Natural killer cell (primary cell): ENCODE measurements at regions not wholly inside any gene's neighbourhood (a gene's known extent, or its start where the extent isn't known, plus 50 kb on each side); places are given as distances from the start of the nearest gene placed in this dataset.

ENCODE experiments used
- ATAC-seq, 3 donors: fragments of 150-1000 bp in 2 of 3; fragments of 200-7000 bp in 1 of 3; cut with Tn5 transposase; 1 replicate in 1 of 3; 2 replicates in 2 of 3; pipeline ENCODE4 v1.10.0; 2021; ENCODE audit warnings: mild to moderate bottlenecking in 2 of 3, moderate library complexity in 2 of 3
- DNase-seq, 2 donors: peaks; one replicate each; pipeline versions ENCODE4 v3.0.0 to v3.0.0-alpha.2; 2013 to 2021; ENCODE audit warnings: mixed read lengths in 1 of 2
- H3K27ac ChIP-seq: one replicate; pipeline ENCODE4 v1.5.1; 2013; ENCODE audit warnings: mild to moderate bottlenecking, low read length
- H3K27me3 ChIP-seq: one replicate; pipeline ENCODE4 v1.6.1; 2013; ENCODE audit warnings: low read length; ENCODE audit not compliant: control insufficient read depth, insufficient read depth
- H3K36me3 ChIP-seq: one replicate; pipeline ENCODE4 v1.6.1; 2013; ENCODE audit warnings: low read length; ENCODE audit not compliant: control insufficient read depth, insufficient read depth
- H3K4me1 ChIP-seq: one replicate; pipeline ENCODE4 v1.6.1; 2013; ENCODE audit warnings: low read length; ENCODE audit not compliant: control insufficient read depth, insufficient read depth
- H3K4me3 ChIP-seq: one replicate; pipeline ENCODE4 v1.5.1; 2013; ENCODE audit warnings: low read length
- H3K9me3 ChIP-seq: one replicate; pipeline ENCODE4 v1.6.1; 2013; ENCODE audit warnings: low read length; ENCODE audit not compliant: control insufficient read depth, insufficient read depth
- H3K27ac Mint-ChIP-seq, 2 donors: one replicate each; pipeline ENCODE4 v1.8.0; 2022; ENCODE audit warnings: mild to moderate bottlenecking in 2 of 2, mixed read lengths in 2 of 2, moderate library complexity in 1 of 2
- H3K27me3 Mint-ChIP-seq, 2 donors: one replicate each; pipeline ENCODE4 v1.8.0; 2022; ENCODE audit warnings: low read depth in 2 of 2, mixed read lengths in 2 of 2
- H3K36me3 Mint-ChIP-seq: one replicate; pipeline ENCODE4 v1.8.0; 2022; ENCODE audit warnings: mixed read lengths
- H3K4me1 Mint-ChIP-seq, 2 donors: one replicate each; pipeline ENCODE4 v1.8.0; 2022; ENCODE audit warnings: mixed read lengths in 2 of 2
- H3K4me3 Mint-ChIP-seq: one replicate; pipeline ENCODE4 v1.8.0; 2022; ENCODE audit warnings: mild to moderate bottlenecking, moderate library complexity, mixed read lengths
- H3K9me3 Mint-ChIP-seq, 2 donors: one replicate each; pipeline ENCODE4 v1.8.0; 2022; ENCODE audit warnings: mixed read lengths in 2 of 2
- CTCF ChIP-seq: fragments of 200-600 bp; IDR thresholded peaks from one replicate; pipeline ENCODE4 v1.8.0; 2022; ENCODE audit warnings: antibody characterized with exemption
- WGBS: methylation state at CpG from one replicate; pipeline ENCODE4 v1.1.7; 2013; ENCODE audit warnings: missing lambda C conversion rate; ENCODE audit not compliant: insufficient coverage; 5-methylcytosine and 5-hydroxymethylcytosine counted together
- intact Hi-C: fragments of 100-400 bp; cut with micrococcal nuclease; formaldehyde crosslinking; loops from one replicate; pipeline ENCODE4 v1.14.2; 2022

- H3K4me1 Mint-ChIP-seq: no peaks in the 10 kb centered on the region
- H3K27me3 Mint-ChIP-seq: no peaks in the 10 kb centered on the region
- Histone ChIP-seq H3K4me3 (no peak overlapping the region), H3K27me3 (no peaks in the 10 kb centered on the region), H3K4me1 (no peaks in the 10 kb centered on the region), H3K27ac (no peak overlapping the region), H3K9me3 (no peaks in the 10 kb centered on the region), H3K36me3 (no peaks in the 10 kb centered on the region)
- no peak overlapping the region for H3K4me3 Mint-ChIP-seq
- H3K9me3 Mint-ChIP-seq: peaks cover 4% of the 10 kb centered on the region in 2 donors
- H3K36me3 Mint-ChIP-seq: no peaks in the 10 kb centered on the region
- DNase-seq (no peak), ATAC-seq (no peak)
- no peak overlapping the region for H3K27ac Mint-ChIP-seq
- TF ChIP-seq CTCF: no peak
- 64% methylated on average over 3 of the region's 4 CpGs for WGBS
- intact Hi-C loops: no loop called here
These were observed 114.3 kb upstream of the FXR1 start for GRCh38 chr3:180798197-180798596.

- intact Hi-C loops: loop anchor here (5.0 kb wide), 1 partner anchor 1879 kb away; no protein-coding TSS in a partner anchor
- Histone ChIP-seq H3K36me3 (no peaks in the 10 kb centered on the region), H3K27ac (no peak overlapping the region), H3K9me3 (no peaks in the 10 kb centered on the region), H3K27me3 (no peaks in the 10 kb centered on the region), H3K4me1 (no peaks in the 10 kb centered on the region), H3K4me3 (no peak overlapping the region)
- Mint-ChIP-seq H3K36me3 (no peaks in the 10 kb centered on the region), H3K4me1 (no peaks in the 10 kb centered on the region), H3K27ac (no peak overlapping the region), H3K4me3 (no peak overlapping the region), H3K9me3 (no peaks in the 10 kb centered on the region), H3K27me3 (no peaks in the 10 kb centered on the region)
- TF ChIP-seq CTCF: no peak
- ATAC-seq: no peak
- no peak for DNase-seq
These were observed 109.6 kb upstream of the FXR1 start for GRCh38 chr3:180802837-180803236.

- no peak overlapping the region for H3K27ac Mint-ChIP-seq
- DNase-seq (no peak), ATAC-seq (no peak)
- H3K9me3 Mint-ChIP-seq: no peaks in the 10 kb centered on the region
- Histone ChIP-seq H3K4me1 (no peaks in the 10 kb centered on the region), H3K9me3 (no peaks in the 10 kb centered on the region), H3K27me3 (no peaks in the 10 kb centered on the region), H3K27ac (no peak overlapping the region), H3K36me3 (no peaks in the 10 kb centered on the region), H3K4me3 (no peak overlapping the region)
- H3K36me3 Mint-ChIP-seq: no peaks in the 10 kb centered on the region
- intact Hi-C loops: loop anchor here (5.0 kb wide), 1 partner anchor 1877 kb away; no protein-coding TSS in a partner anchor
- no peaks in the 10 kb centered on the region for H3K4me1 Mint-ChIP-seq
- no peak for TF ChIP-seq CTCF
- H3K27me3 Mint-ChIP-seq: no peaks in the 10 kb centered on the region
- WGBS: 70% methylated on average over 6 of the region's 6 CpGs
- no peak overlapping the region for H3K4me3 Mint-ChIP-seq
These were observed 107.6 kb upstream of the FXR1 start for GRCh38 chr3:180804916-180805315.

GRCh38 chr3:180808823-180809575, 103.5 kb upstream of the FXR1 start:
- DNase-seq: no peak
- H3K36me3 Mint-ChIP-seq: no peaks in the 10 kb centered on the region
- Histone ChIP-seq H3K4me1 (no peaks in the 10 kb centered on the region), H3K27me3 (no peaks in the 10 kb centered on the region), H3K27ac (no peak overlapping the region), H3K36me3 (no peaks in the 10 kb centered on the region), H3K9me3 (no peaks in the 10 kb centered on the region), H3K4me3 (no peak overlapping the region)
- intact Hi-C loops: no loop called here
- no peak overlapping the region for H3K27ac Mint-ChIP-seq
- no peaks in the 10 kb centered on the region for H3K9me3 Mint-ChIP-seq
- no peaks in the 10 kb centered on the region for H3K4me1 Mint-ChIP-seq
- no peak for TF ChIP-seq CTCF
- H3K27me3 Mint-ChIP-seq: no peaks in the 10 kb centered on the region
- 0% methylated on average over 1 of the region's 1 CpG for WGBS
- no peak overlapping the region for H3K4me3 Mint-ChIP-seq
- no peak for ATAC-seq
